RWPE2 (cell line): ENCODE measurements at regions not wholly inside any gene's neighbourhood (a gene's known extent, or its start where the extent isn't known, plus 50 kb on each side); places are given as distances from the start of the nearest gene placed in this dataset.

ENCODE experiments used
- ATAC-seq: fragments of 200-7000 bp; cut with Tn5 transposase; 3 replicates; pipeline ENCODE4 v1.9.1; 2021; ENCODE audit warnings: low read depth
- DNase-seq: peaks from one replicate; pipeline ENCODE4 v3.0.0-alpha.2; 2020; ENCODE audit warnings: low spot score
- H3K27ac ChIP-seq: fragments of 450-650 bp; 2 replicates; pipeline ENCODE4 v1.5.1; 2017; ENCODE audit warnings: mild to moderate bottlenecking; ENCODE audit not compliant: poor library complexity, severe bottlenecking
- H3K27me3 ChIP-seq: fragments of 250-450 bp; sonication (Bioruptor Pico); 2 replicates; pipeline ENCODE4 v1.5.1; 2021; ENCODE audit warnings: mild to moderate bottlenecking, moderate library complexity; ENCODE audit not compliant: insufficient read depth, poor library complexity, severe bottlenecking
- H3K36me3 ChIP-seq: fragments of 250-450 bp; sonication (Bioruptor Pico); 2 replicates; pipeline ENCODE4 v1.5.1; 2020; ENCODE audit warnings: low read depth, mild to moderate bottlenecking, moderate library complexity
- H3K4me1 ChIP-seq: fragments of 250-450 bp; sonication (Bioruptor Pico); 2 replicates; pipeline ENCODE4 v1.5.1; 2021; ENCODE audit warnings: mild to moderate bottlenecking, moderate library complexity; ENCODE audit not compliant: insufficient read depth, poor library complexity, severe bottlenecking
- H3K4me3 ChIP-seq: fragments of 250-450 bp; sonication (Bioruptor Pico); 2 replicates; pipeline ENCODE4 v1.5.1; 2021; ENCODE audit warnings: mild to moderate bottlenecking, moderate library complexity; ENCODE audit not compliant: severe bottlenecking
- H3K9me3 ChIP-seq: fragments of 250-450 bp; sonication (Bioruptor Pico); 2 replicates; pipeline ENCODE4 v1.5.1; 2021; ENCODE audit warnings: mild to moderate bottlenecking, moderate library complexity; ENCODE audit not compliant: severe bottlenecking
- CTCF ChIP-seq: fragments of 450-650 bp; IDR thresholded peaks from one replicate; pipeline ENCODE4 v1.5.1; 2017; ENCODE audit warnings: mild to moderate bottlenecking, moderate library complexity; ENCODE audit not compliant: poor library complexity, severe bottlenecking

- ATAC-seq (no peak), DNase-seq (no peak)
- no peaks in the 10 kb centered on the region for H3K27me3 ChIP-seq
- H3K4me1 ChIP-seq: peaks cover 19% of the 10 kb centered on the region
- no peaks in the 10 kb centered on the region for H3K9me3 ChIP-seq
- TF ChIP-seq CTCF: no peak
- H3K27ac ChIP-seq: no peak overlapping the region
- H3K36me3 ChIP-seq: no peaks in the 10 kb centered on the region
- no peak overlapping the region for H3K4me3 ChIP-seq
Observed at GRCh38 chr4:81629366-81629765, 157.7 kb upstream of the RASGEF1B start.

- no peak for TF ChIP-seq CTCF
- Histone ChIP-seq H3K4me1 (peaks cover 19% of the 10 kb centered on the region), H3K4me3 (no peak overlapping the region), H3K9me3 (no peaks in the 10 kb centered on the region), H3K36me3 (no peaks in the 10 kb centered on the region), H3K27ac (no peak overlapping the region), H3K27me3 (no peaks in the 10 kb centered on the region)
- DNase-seq (no peak), ATAC-seq (no peak)
Observed at GRCh38 chr4:81628489-81628888, 156.8 kb upstream of the RASGEF1B start.

- no peak overlapping the region for H3K4me3 ChIP-seq
- no peak for ATAC-seq
- H3K36me3 ChIP-seq: no peaks in the 10 kb centered on the region
- no peaks in the 10 kb centered on the region for H3K9me3 ChIP-seq
- no peaks in the 10 kb centered on the region for H3K27me3 ChIP-seq
- H3K4me1 ChIP-seq: peaks cover 11% of the 10 kb centered on the region
- H3K27ac ChIP-seq: no peak overlapping the region
- no peak for TF ChIP-seq CTCF
- DNase-seq: no peak
Observed at GRCh38 chr4:81627590-81627989, 155.9 kb upstream of the RASGEF1B start.

- H3K27ac ChIP-seq: no peak overlapping the region
- no peaks in the 10 kb centered on the region for H3K36me3 ChIP-seq
- DNase-seq (no peak), ATAC-seq (no peak)
- no peaks in the 10 kb centered on the region for H3K9me3 ChIP-seq
- peaks cover 7% of the 10 kb centered on the region for H3K4me1 ChIP-seq
- H3K4me3 ChIP-seq: no peak overlapping the region
- H3K27me3 ChIP-seq: no peaks in the 10 kb centered on the region
- no peak for TF ChIP-seq CTCF
Observed at GRCh38 chr4:81626851-81627250, 155.1 kb upstream of the RASGEF1B start.

GRCh38 chr4:81625422-81626417 lies 154.0 kb upstream of the RASGEF1B start:
- Histone ChIP-seq H3K27ac (no peak overlapping the region), H3K27me3 (no peaks in the 10 kb centered on the region), H3K4me1 (no peaks in the 10 kb centered on the region), H3K9me3 (no peaks in the 10 kb centered on the region), H3K4me3 (no peak overlapping the region), H3K36me3 (no peaks in the 10 kb centered on the region)
- no peak for DNase-seq
- no peak for ATAC-seq
- TF ChIP-seq CTCF: no peak
